Pulmonary artery endothelial cell (primary cell): ENCODE measurements at regions not wholly inside any gene's neighbourhood (a gene's known extent, or its start where the extent isn't known, plus 50 kb on each side); places are given as distances from the start of the nearest gene placed in this dataset.
A peak's percentile ranks its signal among the peaks of the same experiment; 100 is the strongest.
"Not testable (repeated sequence)": the region's sequence is repeated elsewhere in the genome, so short reads cannot be mapped to it uniquely, and the experiment has no call there.

Source experiments
- DNase-seq: peaks from one replicate; pipeline ENCODE4 v3.0.0-alpha.2; 2011; ENCODE audit warnings: low read depth, low spot score

GRCh38 chr14:89572596-89573398, 155.8 kb upstream of the FOXN3 start:
- no peak for DNase-seq

GRCh38 chr14:89571491-89571890, 154.5 kb upstream of the FOXN3 start:
- DNase-seq = no peak

GRCh38 chr14:89566644-89567415, 149.8 kb upstream of the FOXN3 start:
- DNase-seq = no peak

GRCh38 chr14:89566180-89566579, 149.1 kb upstream of the FOXN3 start:
- no peak for DNase-seq

- DNase-seq = no peak
Measured at GRCh38 chr14:89565607-89566006, 148.6 kb upstream of the FOXN3 start.

- DNase-seq = no peak
Measured at GRCh38 chr14:89564989-89565388, 148.0 kb upstream of the FOXN3 start.

GRCh38 chr14:89564286-89564957, 147.4 kb upstream of the FOXN3 start:
- no peak for DNase-seq

- no peak for DNase-seq
Measured at GRCh38 chr14:89563471-89563870, 146.4 kb upstream of the FOXN3 start.

- DNase-seq = no peak
Measured at GRCh38 chr14:89551955-89552354, 134.9 kb upstream of the FOXN3 start.

GRCh38 chr14:89551432-89551831, 134.4 kb upstream of the FOXN3 start:
- DNase-seq = no peak

- no peak for DNase-seq
Measured at GRCh38 chr14:89550821-89551220, 133.8 kb upstream of the FOXN3 start.

GRCh38 chr14:89549381-89550125, 132.5 kb upstream of the FOXN3 start:
- DNase-seq = no peak

GRCh38 chr14:89547047-89547446, 130.0 kb upstream of the FOXN3 start:
- DNase-seq = not testable (repeated sequence)

- DNase-seq = no peak
Measured at GRCh38 chr14:89544636-89545301, 127.7 kb upstream of the FOXN3 start.

- no peak for DNase-seq
Measured at GRCh38 chr14:89543425-89543790, 126.4 kb upstream of the FOXN3 start.

GRCh38 chr14:89542786-89543424, 125.9 kb upstream of the FOXN3 start:
- DNase-seq = no peak

GRCh38 chr14:89540830-89541470, 123.9 kb upstream of the FOXN3 start:
- DNase-seq = peak; percentile 19

- no peak for DNase-seq
Measured at GRCh38 chr14:89540009-89540829, 123.2 kb upstream of the FOXN3 start.

GRCh38 chr14:89537911-89538310, 120.9 kb upstream of the FOXN3 start:
- no peak for DNase-seq
